PC-3 (cell line): ENCODE measurements at regions not wholly inside any gene's neighbourhood (a gene's known extent, or its start where the extent isn't known, plus 50 kb on each side); places are given as distances from the start of the nearest gene placed in this dataset.
"Not testable (repeated sequence)": the region's sequence is repeated elsewhere in the genome, so short reads cannot be mapped to it uniquely, and the experiment has no call there.

Experiments
- CTCF ChIP-seq: fragments of 300-600 bp; sonication (generic); conservative IDR thresholded peaks from 2 replicates; pipeline ENCODE4 v1.5.1; 2017; ENCODE audit warnings: antibody characterized with exemption, low read depth, mild to moderate bottlenecking, low read length
- EZH2 ChIP-seq: fragments of 300-600 bp; sonication (generic); IDR thresholded peaks from one replicate; pipeline ENCODE4 v1.6.1; 2017; ENCODE audit warnings: antibody characterized with exemption, mild to moderate bottlenecking, low read length; ENCODE audit not compliant: unreplicated experiment

- not testable (repeated sequence) for TF ChIP-seq CTCF, EZH2
These were observed 703.3 kb downstream of the TTLL7 start for GRCh38 chr1:83295594-83295993.
